HG02884 (cell line): ENCODE measurements at regions not wholly inside any gene's neighbourhood (a gene's known extent, or its start where the extent isn't known, plus 50 kb on each side); places are given as distances from the start of the nearest gene placed in this dataset.

Source experiments
- ATAC-seq: cut with Tn5 transposase; IDR thresholded peaks from one replicate; pipeline ENCODE4 v1.9.1; 2021; ENCODE audit warnings: mild to moderate bottlenecking, moderate library complexity; ENCODE audit not compliant: unreplicated experiment

GRCh38 chr1:14294860-14295536 lies 303.5 kb upstream of the KAZN start:
- no peak for ATAC-seq

GRCh38 chr1:14296795-14297194 lies 301.7 kb upstream of the KAZN start:
- ATAC-seq, result no peak

GRCh38 chr1:14297356-14297755 lies 301.1 kb upstream of the KAZN start:
- ATAC-seq, result no peak

GRCh38 chr1:14298806-14299205 lies 299.7 kb upstream of the KAZN start:
- ATAC-seq, result no peak

- no peak for ATAC-seq
Observed at GRCh38 chr1:14300991-14301703, 297.3 kb upstream of the KAZN start.

GRCh38 chr1:14301704-14302024 lies 296.8 kb upstream of the KAZN start:
- ATAC-seq, result no peak

GRCh38 chr1:14302025-14302424 lies 296.5 kb upstream of the KAZN start:
- ATAC-seq, result no peak

GRCh38 chr1:14303011-14303410 lies 295.5 kb upstream of the KAZN start:
- ATAC-seq, result no peak

GRCh38 chr1:14304381-14304865 lies 294.1 kb upstream of the KAZN start:
- ATAC-seq, result no peak

- no peak for ATAC-seq
Observed at GRCh38 chr1:14308460-14308859, 290.0 kb upstream of the KAZN start.

- ATAC-seq, result no peak
Observed at GRCh38 chr1:14309984-14310383, 288.5 kb upstream of the KAZN start.

- ATAC-seq, result no peak
Observed at GRCh38 chr1:14310476-14310875, 288.0 kb upstream of the KAZN start.

- no peak for ATAC-seq
Observed at GRCh38 chr1:14313731-14314431, 284.6 kb upstream of the KAZN start.

GRCh38 chr1:14318830-14319229 lies 279.7 kb upstream of the KAZN start:
- ATAC-seq, result no peak

GRCh38 chr1:14320518-14320917 lies 278.0 kb upstream of the KAZN start:
- no peak for ATAC-seq

GRCh38 chr1:14320986-14321385 lies 277.5 kb upstream of the KAZN start:
- no peak for ATAC-seq

- ATAC-seq, result no peak
Observed at GRCh38 chr1:14321422-14321821, 277.1 kb upstream of the KAZN start.

- no peak for ATAC-seq
Observed at GRCh38 chr1:14323568-14324247, 274.8 kb upstream of the KAZN start.

- ATAC-seq, result no peak
Observed at GRCh38 chr1:14324248-14324630, 274.2 kb upstream of the KAZN start.

- ATAC-seq, result no peak
Observed at GRCh38 chr1:14326857-14327256, 271.6 kb upstream of the KAZN start.

- ATAC-seq, result no peak
Observed at GRCh38 chr1:14328685-14329084, 269.8 kb upstream of the KAZN start.

GRCh38 chr1:14332158-14332557 lies 266.3 kb upstream of the KAZN start:
- ATAC-seq, result no peak
